ENCODE measurements at regions not wholly inside any gene's neighbourhood (a gene's known extent, or its start where the extent isn't known, plus 50 kb on each side); places are given as distances from the start of the nearest gene placed in this dataset.
A peak's percentile ranks its signal among the peaks of the same experiment; 100 is the strongest.

DNA sequence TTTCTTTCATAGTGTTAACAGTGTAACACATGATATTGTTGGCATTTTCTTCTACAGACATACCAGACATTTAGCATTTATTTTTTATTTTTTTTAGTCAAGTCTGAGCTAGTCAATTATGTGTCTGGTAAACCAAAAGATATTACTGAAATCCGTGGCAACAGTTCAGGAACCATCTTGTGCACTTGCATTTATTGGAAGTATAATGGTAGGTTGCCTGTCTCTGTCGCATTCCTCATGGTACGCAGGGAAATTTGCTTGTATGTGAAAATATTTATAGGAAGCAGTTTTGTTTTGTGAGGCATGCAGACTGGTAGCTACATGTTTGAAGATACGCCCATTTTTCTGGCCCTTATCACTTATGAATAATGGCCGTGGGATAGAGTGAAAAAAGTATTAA, 186.1 kb upstream of the SLC38A2 start:
- Histone ChIP-seq H3K4me1 (ENCODE audit: control insufficient read depth in 1 of 2, insufficient read depth in 2 of 2, low read length in 2 of 2) (peaks cover 62 to 74% of the 10 kb centered on the region in 2 experiments), H3K4me3 (replicated peaks in 1 of 2; ENCODE audit: low read depth in 1 of 2, low read length in 2 of 2) (no peak overlapping the region), H3K27me3 (ENCODE audit: insufficient read depth, low read length) (no peaks in the 10 kb centered on the region), H4K20me1 (ENCODE audit: insufficient read depth) (no peaks in the 10 kb centered on the region), H3K4me2 (ENCODE audit: low read length) (no peak overlapping the region), H3K9ac (ENCODE audit: low read length) (no peak overlapping the region), H2AFZ (ENCODE audit: low read depth, low read length, poor library complexity, severe bottlenecking) (no peak overlapping the region), H3K27ac (ENCODE audit: low read depth, low read length) (peak overlapping the region; percentile 91; the same call in 1 of the 2 replicates), H3K36me3 (ENCODE audit: control insufficient read depth in 1 of 2, insufficient read depth in 2 of 2, low read length in 2 of 2) (0 out of 4 replicates have a peak, but pooled peaks cover 0 to 8% of the 10 kb centered on the region in 2 experiments), H3K79me2 (ENCODE audit: insufficient read depth, low read length) (peaks cover 8% of the 10 kb centered on the region), H3K9me2 (ENCODE audit: insufficient read depth) (no peaks in the 10 kb centered on the region), H3K9me3 (ENCODE audit: control insufficient read depth in 1 of 2, insufficient read depth in 1 of 2, low read depth in 1 of 2, low read length in 2 of 2) (no peaks in the 10 kb centered on the region)
- no peak for TF ChIP-seq EZH2 (IDR thresholded peaks at IDR 0.05)
- TF ChIP-seq YY1 (IDR thresholded peaks at IDR 0.05; ENCODE audit: extremely low read depth, insufficient replicate concordance, low read depth, low read length) = no peak
- TF ChIP-seq MAX (IDR thresholded peaks at IDR 0.05) = no peak
- no peak for TF ChIP-seq EZH2phosphoT487 (IDR thresholded peaks at IDR 0.05; ENCODE audit: borderline replicate concordance)
- no peak for TF ChIP-seq POLR2A (IDR thresholded peaks at IDR 0.05; ENCODE audit: borderline replicate concordance, extremely low read depth, insufficient read depth, insufficient read length)
- TF ChIP-seq FOSL1 (IDR thresholded peaks at IDR 0.05; ENCODE audit: low read depth) = no peak
- no peak for TF ChIP-seq ZBTB33 (IDR thresholded peaks at IDR 0.05; ENCODE audit: extremely low read depth, insufficient replicate concordance, low read length)
- no peak for TF ChIP-seq CTCF (IDR thresholded peaks at IDR 0.05 in 2 of 3, conservative IDR thresholded peaks at IDR 0.05 in 1 of 3; ENCODE audit: borderline replicate concordance in 1 of 3, insufficient read depth in 1 of 3, low read depth in 2 of 3, low read length in 2 of 3)
- no peak for TF ChIP-seq ZFX (IDR thresholded peaks at IDR 0.05)
- TF ChIP-seq CEBPB (IDR thresholded peaks at IDR 0.05; ENCODE audit: low read depth) = no peak
- no peak for TF ChIP-seq SP1 (IDR thresholded peaks at IDR 0.05; ENCODE audit: low read depth)
- no peak for TF ChIP-seq JUND (IDR thresholded peaks at IDR 0.05)
- TF ChIP-seq EGR1 (IDR thresholded peaks at IDR 0.05; ENCODE audit: low read depth) = no peak
- no peak for TF ChIP-seq ELF1 (IDR thresholded peaks at IDR 0.05; ENCODE audit: borderline replicate concordance, low read depth)
- no peak for TF ChIP-seq ZNF274 (IDR thresholded peaks at IDR 0.05; ENCODE audit: low read depth, low read length)
- no peak for TF ChIP-seq POLR2AphosphoS5 (IDR thresholded peaks at IDR 0.05; ENCODE audit: low read depth, low read length)
- no peak for TF ChIP-seq SIN3A (IDR thresholded peaks at IDR 0.05; ENCODE audit: low read depth)
- ChIA-PET RAD21 (ENCODE audit: low non-redundant PET in 1 of 2, low total read pairs in 2 of 2, uncharacterized antibody in 2 of 2, unreplicated experiment in 2 of 2) (no interaction called here), POLR2A (interaction anchor here (1.2 kb wide), 1 partner anchor 10 kb away, joined by 5 read pairs; no protein-coding TSS in a partner anchor), CTCF (interaction anchor here (1.6 kb wide), 1 partner anchor 103 kb away, joined by 3 read pairs; no protein-coding TSS in a partner anchor)
- ATAC-seq (no peak), DNase-seq (ENCODE audit: low read depth, low spot score) (no peak)
- no TSS peak for BruUV-seq (replicated peaks)
- intact Hi-C loops (cut with micrococcal nuclease) = loop anchor here (5.0 to 10.0 kb wide), 3 partner anchors 294 to 566 kb away; partner anchors contain the start of genes SCAF11 and SLC38A1

All from HCT116 (cell line).